ENCODE measurements at regions not wholly inside any gene's neighbourhood (a gene's known extent, or its start where the extent isn't known, plus 50 kb on each side); places are given as distances from the start of the nearest gene placed in this dataset.

DNA sequence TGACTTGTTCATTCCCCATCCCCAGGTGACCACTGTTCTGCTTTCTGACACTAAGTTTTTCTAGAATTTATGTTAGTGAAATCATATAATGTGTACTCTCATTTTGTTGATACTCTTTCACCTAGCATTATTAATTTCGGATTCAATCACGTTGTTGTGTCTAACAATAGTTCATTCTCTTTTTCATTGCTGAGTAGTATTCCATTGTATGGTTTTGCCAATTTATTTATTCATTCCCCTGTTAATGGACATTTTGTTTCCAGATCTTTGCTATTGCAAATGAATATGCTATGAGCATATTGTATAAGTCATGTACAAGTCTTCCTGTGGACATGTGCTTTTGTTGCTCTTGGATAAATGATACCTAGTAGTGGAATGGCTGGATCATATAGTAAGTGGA, 146.4 kb downstream of the FAM204A start:
- H2AFZ ChIP-seq (ENCODE audit: low read depth, low read length, severe bottlenecking) = no peak overlapping the region
- no peaks in the 10 kb centered on the region for H3K9me2 ChIP-seq (replicated peaks; ENCODE audit: insufficient read depth, low read length)
- no peak overlapping the region for H3K4me2 ChIP-seq (ENCODE audit: low read depth, low read length, poor library complexity, severe bottlenecking)
- H3K4me3 ChIP-seq (ENCODE audit: insufficient read depth, low read length, poor library complexity, severe bottlenecking) = no peak overlapping the region
- no peaks in the 10 kb centered on the region for H4K20me1 ChIP-seq (ENCODE audit: low read depth, low read length)
- no peaks in the 10 kb centered on the region for H3K27me3 ChIP-seq (ENCODE audit: low read length)
- no peaks in the 10 kb centered on the region for H3K9me3 ChIP-seq (ENCODE audit: insufficient read depth, low read length)
- H3F3A ChIP-seq (ENCODE audit: insufficient read depth) = no peaks in the 10 kb centered on the region; the same call in 1 of the 2 replicates
- no peaks in the 10 kb centered on the region for H3K36me3 ChIP-seq (ENCODE audit: low read length)
- H3K79me2 ChIP-seq (ENCODE audit: insufficient read depth, low read length) = no peaks in the 10 kb centered on the region
- no peak overlapping the region for H3K9ac ChIP-seq (ENCODE audit: low read length)
- TF ChIP-seq, protein P1, sequence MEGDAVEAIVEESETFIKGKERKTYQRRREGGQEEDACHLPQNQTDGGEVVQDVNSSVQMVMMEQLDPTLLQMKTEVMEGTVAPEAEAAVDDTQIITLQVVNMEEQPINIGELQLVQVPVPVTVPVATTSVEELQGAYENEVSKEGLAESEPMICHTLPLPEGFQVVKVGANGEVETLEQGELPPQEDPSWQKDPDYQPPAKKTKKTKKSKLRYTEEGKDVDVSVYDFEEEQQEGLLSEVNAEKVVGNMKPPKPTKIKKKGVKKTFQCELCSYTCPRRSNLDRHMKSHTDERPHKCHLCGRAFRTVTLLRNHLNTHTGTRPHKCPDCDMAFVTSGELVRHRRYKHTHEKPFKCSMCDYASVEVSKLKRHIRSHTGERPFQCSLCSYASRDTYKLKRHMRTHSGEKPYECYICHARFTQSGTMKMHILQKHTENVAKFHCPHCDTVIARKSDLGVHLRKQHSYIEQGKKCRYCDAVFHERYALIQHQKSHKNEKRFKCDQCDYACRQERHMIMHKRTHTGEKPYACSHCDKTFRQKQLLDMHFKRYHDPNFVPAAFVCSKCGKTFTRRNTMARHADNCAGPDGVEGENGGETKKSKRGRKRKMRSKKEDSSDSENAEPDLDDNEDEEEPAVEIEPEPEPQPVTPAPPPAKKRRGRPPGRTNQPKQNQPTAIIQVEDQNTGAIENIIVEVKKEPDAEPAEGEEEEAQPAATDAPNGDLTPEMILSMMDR (IDR thresholded peaks at IDR 0.05; ENCODE audit: insufficient read depth, low read length, poor library complexity, severe bottlenecking) = no peak
- no peak for TF ChIP-seq EZH2phosphoT487 (conservative IDR thresholded peaks at IDR 0.05; ENCODE audit: low read length)
- H3K27ac ChIP-seq (ENCODE audit: low read depth, low read length) = no peak overlapping the region

DNA sequence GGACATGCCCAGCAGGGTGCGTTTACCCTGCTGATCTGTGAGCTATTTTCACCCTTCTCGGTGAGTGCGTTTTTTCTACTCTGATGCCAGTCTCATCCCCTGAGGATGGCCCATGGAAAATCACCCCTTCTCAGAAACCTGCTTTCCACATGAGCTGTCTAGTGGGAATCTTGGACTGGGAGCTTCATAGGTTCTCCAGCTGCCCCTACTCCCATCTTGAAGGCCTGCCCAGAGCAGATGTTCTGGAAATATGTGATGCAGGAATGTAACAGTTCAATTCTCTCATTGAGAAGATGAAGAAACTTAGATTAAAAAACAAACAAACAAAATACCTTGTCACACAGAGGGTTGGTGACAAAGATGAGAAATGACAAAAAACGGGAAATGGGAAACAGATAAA, 146.9 kb upstream of the RAB11FIP2 start:
- Histone ChIP-seq H3K9me2 (replicated peaks; ENCODE audit: insufficient read depth, low read length) (no peaks in the 10 kb centered on the region), H3K4me2 (ENCODE audit: low read depth, low read length, poor library complexity, severe bottlenecking) (no peak overlapping the region), H3K27ac (ENCODE audit: low read depth, low read length) (no peak overlapping the region), H3K79me2 (ENCODE audit: insufficient read depth, low read length) (no peaks in the 10 kb centered on the region), H3K9me3 (ENCODE audit: insufficient read depth, low read length) (no peaks in the 10 kb centered on the region), H4K20me1 (ENCODE audit: low read depth, low read length) (no peaks in the 10 kb centered on the region), H3K36me3 (ENCODE audit: low read length) (no peaks in the 10 kb centered on the region), H3K4me3 (ENCODE audit: insufficient read depth, low read length, poor library complexity, severe bottlenecking) (no peak overlapping the region), H3K9ac (ENCODE audit: low read length) (no peak overlapping the region), H3F3A (ENCODE audit: insufficient read depth) (no peaks in the 10 kb centered on the region; the same call in 1 of the 2 replicates), H3K27me3 (ENCODE audit: low read length) (no peaks in the 10 kb centered on the region), H2AFZ (ENCODE audit: low read depth, low read length, severe bottlenecking) (no peak overlapping the region)
- TF ChIP-seq, protein P1 (IDR thresholded peaks at IDR 0.05; ENCODE audit: insufficient read depth, low read length, poor library complexity, severe bottlenecking) = no peak
- TF ChIP-seq EZH2phosphoT487 (conservative IDR thresholded peaks at IDR 0.05; ENCODE audit: low read length) = no peak

DNA sequence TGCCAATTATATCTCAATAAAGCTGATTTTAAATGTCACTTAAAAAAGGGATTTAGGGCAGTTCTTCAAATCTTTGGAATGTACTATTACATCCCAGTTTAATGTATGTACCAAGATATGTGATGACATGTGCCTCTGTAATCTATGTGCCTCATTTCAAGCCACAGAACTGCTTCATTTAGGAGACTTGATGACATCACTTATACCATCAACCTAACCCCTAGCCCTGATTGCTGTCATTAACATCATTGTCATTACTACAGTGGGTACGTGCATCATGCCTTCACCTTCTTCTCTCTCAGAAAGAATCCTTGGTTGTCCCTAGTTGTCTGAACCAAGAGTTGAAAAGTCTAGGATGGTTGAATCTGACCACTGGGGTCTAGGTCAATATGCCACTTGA, 134.3 kb upstream of the RAB11FIP2 start:
- H3K4me3 ChIP-seq (ENCODE audit: insufficient read depth, low read length, poor library complexity, severe bottlenecking) = no peak overlapping the region
- H2AFZ ChIP-seq (ENCODE audit: low read depth, low read length, severe bottlenecking) = no peak overlapping the region
- 0 out of 2 replicates have a peak, but pooled peaks cover 4% of the 10 kb centered on the region for H3K9me2 ChIP-seq (replicated peaks; ENCODE audit: insufficient read depth, low read length)
- no peak overlapping the region for H3K4me2 ChIP-seq (ENCODE audit: low read depth, low read length, poor library complexity, severe bottlenecking)
- H3K27ac ChIP-seq (ENCODE audit: low read depth, low read length) = no peak overlapping the region
- no peaks in the 10 kb centered on the region for H3K36me3 ChIP-seq (ENCODE audit: low read length)
- no peaks in the 10 kb centered on the region for H3K79me2 ChIP-seq (ENCODE audit: insufficient read depth, low read length)
- no peaks in the 10 kb centered on the region for H3K27me3 ChIP-seq (ENCODE audit: low read length)
- no peaks in the 10 kb centered on the region for H3F3A ChIP-seq (ENCODE audit: insufficient read depth)
- H3K9me3 ChIP-seq (ENCODE audit: insufficient read depth, low read length) = no peaks in the 10 kb centered on the region
- no peak overlapping the region for H3K9ac ChIP-seq (ENCODE audit: low read length)
- TF ChIP-seq, protein P1 (IDR thresholded peaks at IDR 0.05; ENCODE audit: insufficient read depth, low read length, poor library complexity, severe bottlenecking) = no peak
- TF ChIP-seq EZH2phosphoT487 (conservative IDR thresholded peaks at IDR 0.05; ENCODE audit: low read length) = no peak
- no peaks in the 10 kb centered on the region for H4K20me1 ChIP-seq (ENCODE audit: low read depth, low read length)
